ENCODE measurements at regions not wholly inside any gene's neighbourhood (a gene's known extent, or its start where the extent isn't known, plus 50 kb on each side); places are given as distances from the start of the nearest gene placed in this dataset.

DNA sequence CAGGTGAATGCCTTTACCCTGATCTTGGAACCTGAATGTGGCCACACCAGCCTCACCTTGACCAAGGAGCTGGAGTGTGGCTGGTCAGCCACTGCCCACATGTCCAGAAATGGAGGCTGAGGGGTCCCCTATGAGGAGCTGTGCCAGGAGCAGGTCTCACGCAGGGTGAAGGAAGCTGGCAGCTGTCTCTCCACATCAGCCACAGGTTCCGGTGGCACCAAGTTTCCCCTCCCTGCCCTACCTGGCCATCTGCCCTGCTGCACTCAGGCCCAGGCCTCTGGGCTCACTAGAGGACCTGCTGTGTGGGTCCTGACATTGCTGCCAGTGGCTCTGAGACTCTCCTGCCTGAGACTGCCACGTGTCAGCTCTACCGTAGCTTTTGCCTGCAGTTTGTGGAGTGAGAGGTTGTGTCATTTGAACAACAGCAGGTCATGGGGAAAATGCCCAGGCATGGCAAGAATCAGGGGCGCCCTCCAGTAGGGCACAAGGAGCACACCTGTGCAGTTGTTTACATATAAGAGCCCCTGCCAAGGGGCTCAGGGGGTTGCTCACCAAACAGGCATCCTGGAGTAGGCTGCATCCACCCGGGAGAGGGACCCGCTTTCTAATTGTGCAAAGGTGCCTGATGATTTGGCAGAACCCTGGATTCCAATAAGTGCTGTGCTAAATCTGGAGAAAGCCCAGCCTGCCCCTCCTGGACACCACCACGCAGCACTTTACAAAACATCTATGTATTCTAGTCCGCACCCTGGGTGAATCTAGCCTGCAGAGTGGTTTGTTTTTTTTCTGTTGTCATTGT is 258.5 kb upstream of the TLE3 start (continued):
- TF ChIP-seq, protein P1, sequence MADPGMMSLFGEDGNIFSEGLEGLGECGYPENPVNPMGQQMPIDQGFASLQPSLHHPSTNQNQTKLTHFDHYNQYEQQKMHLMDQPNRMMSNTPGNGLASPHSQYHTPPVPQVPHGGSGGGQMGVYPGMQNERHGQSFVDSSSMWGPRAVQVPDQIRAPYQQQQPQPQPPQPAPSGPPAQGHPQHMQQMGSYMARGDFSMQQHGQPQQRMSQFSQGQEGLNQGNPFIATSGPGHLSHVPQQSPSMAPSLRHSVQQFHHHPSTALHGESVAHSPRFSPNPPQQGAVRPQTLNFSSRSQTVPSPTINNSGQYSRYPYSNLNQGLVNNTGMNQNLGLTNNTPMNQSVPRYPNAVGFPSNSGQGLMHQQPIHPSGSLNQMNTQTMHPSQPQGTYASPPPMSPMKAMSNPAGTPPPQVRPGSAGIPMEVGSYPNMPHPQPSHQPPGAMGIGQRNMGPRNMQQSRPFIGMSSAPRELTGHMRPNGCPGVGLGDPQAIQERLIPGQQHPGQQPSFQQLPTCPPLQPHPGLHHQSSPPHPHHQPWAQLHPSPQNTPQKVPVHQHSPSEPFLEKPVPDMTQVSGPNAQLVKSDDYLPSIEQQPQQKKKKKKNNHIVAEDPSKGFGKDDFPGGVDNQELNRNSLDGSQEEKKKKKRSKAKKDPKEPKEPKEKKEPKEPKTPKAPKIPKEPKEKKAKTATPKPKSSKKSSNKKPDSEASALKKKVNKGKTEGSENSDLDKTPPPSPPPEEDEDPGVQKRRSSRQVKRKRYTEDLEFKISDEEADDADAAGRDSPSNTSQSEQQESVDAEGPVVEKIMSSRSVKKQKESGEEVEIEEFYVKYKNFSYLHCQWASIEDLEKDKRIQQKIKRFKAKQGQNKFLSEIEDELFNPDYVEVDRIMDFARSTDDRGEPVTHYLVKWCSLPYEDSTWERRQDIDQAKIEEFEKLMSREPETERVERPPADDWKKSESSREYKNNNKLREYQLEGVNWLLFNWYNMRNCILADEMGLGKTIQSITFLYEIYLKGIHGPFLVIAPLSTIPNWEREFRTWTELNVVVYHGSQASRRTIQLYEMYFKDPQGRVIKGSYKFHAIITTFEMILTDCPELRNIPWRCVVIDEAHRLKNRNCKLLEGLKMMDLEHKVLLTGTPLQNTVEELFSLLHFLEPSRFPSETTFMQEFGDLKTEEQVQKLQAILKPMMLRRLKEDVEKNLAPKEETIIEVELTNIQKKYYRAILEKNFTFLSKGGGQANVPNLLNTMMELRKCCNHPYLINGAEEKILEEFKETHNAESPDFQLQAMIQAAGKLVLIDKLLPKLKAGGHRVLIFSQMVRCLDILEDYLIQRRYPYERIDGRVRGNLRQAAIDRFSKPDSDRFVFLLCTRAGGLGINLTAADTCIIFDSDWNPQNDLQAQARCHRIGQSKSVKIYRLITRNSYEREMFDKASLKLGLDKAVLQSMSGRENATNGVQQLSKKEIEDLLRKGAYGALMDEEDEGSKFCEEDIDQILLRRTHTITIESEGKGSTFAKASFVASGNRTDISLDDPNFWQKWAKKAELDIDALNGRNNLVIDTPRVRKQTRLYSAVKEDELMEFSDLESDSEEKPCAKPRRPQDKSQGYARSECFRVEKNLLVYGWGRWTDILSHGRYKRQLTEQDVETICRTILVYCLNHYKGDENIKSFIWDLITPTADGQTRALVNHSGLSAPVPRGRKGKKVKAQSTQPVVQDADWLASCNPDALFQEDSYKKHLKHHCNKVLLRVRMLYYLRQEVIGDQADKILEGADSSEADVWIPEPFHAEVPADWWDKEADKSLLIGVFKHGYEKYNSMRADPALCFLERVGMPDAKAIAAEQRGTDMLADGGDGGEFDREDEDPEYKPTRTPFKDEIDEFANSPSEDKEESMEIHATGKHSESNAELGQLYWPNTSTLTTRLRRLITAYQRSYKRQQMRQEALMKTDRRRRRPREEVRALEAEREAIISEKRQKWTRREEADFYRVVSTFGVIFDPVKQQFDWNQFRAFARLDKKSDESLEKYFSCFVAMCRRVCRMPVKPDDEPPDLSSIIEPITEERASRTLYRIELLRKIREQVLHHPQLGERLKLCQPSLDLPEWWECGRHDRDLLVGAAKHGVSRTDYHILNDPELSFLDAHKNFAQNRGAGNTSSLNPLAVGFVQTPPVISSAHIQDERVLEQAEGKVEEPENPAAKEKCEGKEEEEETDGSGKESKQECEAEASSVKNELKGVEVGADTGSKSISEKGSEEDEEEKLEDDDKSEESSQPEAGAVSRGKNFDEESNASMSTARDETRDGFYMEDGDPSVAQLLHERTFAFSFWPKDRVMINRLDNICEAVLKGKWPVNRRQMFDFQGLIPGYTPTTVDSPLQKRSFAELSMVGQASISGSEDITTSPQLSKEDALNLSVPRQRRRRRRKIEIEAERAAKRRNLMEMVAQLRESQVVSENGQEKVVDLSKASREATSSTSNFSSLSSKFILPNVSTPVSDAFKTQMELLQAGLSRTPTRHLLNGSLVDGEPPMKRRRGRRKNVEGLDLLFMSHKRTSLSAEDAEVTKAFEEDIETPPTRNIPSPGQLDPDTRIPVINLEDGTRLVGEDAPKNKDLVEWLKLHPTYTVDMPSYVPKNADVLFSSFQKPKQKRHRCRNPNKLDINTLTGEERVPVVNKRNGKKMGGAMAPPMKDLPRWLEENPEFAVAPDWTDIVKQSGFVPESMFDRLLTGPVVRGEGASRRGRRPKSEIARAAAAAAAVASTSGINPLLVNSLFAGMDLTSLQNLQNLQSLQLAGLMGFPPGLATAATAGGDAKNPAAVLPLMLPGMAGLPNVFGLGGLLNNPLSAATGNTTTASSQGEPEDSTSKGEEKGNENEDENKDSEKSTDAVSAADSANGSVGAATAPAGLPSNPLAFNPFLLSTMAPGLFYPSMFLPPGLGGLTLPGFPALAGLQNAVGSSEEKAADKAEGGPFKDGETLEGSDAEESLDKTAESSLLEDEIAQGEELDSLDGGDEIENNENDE (IDR thresholded peaks at IDR 0.05; ENCODE audit: insufficient replicate concordance, low read length), result no peak
- TF ChIP-seq GTF2F1 (IDR thresholded peaks at IDR 0.05; ENCODE audit: borderline replicate concordance, low read depth, low read length) (no peak), PHF8 (conservative IDR thresholded peaks at IDR 0.05; ENCODE audit: low read depth, low read length) (no peak), SP4 (IDR thresholded peaks at IDR 0.05; ENCODE audit: low read length) (no peak)

All from H1 (cell line).